HG02759 (cell line): ENCODE measurements at regions not wholly inside any gene's neighbourhood (a gene's known extent, or its start where the extent isn't known, plus 50 kb on each side); places are given as distances from the start of the nearest gene placed in this dataset.

Experiments used
- ATAC-seq: cut with Tn5 transposase; IDR thresholded peaks from one replicate; pipeline ENCODE4 v1.9.1; 2021; ENCODE audit warnings: mild to moderate bottlenecking, moderate library complexity; ENCODE audit not compliant: unreplicated experiment

- ATAC-seq: no peak
These were observed 499.3 kb downstream of the NXPH1 start for GRCh38 chr7:8932751-8933150.

- ATAC-seq: no peak
These were observed 503.8 kb downstream of the NXPH1 start for GRCh38 chr7:8937204-8937603.

GRCh38 chr7:8938044-8938805, 504.8 kb downstream of the NXPH1 start:
- no peak for ATAC-seq

DNA sequence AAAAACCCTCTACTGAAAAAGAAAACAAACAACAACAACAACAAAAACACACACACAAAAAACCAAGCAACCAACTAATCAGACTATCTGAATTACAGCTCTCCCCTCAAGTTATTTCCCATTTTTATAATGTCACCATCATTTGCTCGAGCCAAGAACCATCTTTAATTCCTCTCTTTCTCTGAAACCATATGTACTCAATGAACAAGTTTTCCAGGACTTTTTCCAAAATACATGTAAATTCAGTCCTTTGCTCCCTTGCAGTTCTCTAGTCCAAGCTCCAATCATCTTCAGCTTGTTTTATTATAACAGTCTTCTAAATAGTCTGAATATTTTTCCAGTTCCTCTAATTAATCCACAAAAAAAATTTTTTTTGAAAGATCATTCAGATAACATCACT, 506.0 kb downstream of the NXPH1 start:
- ATAC-seq: no peak

DNA sequence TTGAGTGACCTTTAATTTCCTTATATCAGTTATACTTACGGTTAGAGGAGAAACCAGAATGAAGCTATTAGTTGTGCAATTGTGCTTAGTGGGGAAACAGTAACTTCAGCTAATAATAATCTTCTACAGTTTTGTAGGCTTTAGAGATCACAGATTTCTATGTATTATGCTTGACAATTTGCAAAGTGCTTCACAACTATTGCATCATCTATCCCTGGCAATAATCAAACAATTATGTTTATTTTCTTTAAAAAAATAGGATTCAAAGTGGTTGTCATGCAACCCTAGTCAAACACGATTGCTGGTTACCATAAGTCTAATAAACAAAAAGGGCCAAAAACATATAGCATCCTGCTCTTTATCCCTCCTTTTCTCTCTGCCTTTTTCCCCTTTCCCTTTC, 530.3 kb downstream of the NXPH1 start:
- no peak for ATAC-seq

GRCh38 chr7:8965177-8965576, 531.8 kb downstream of the NXPH1 start:
- no peak for ATAC-seq

- no peak for ATAC-seq
These were observed 540.2 kb downstream of the NXPH1 start for GRCh38 chr7:8973601-8974000.

DNA sequence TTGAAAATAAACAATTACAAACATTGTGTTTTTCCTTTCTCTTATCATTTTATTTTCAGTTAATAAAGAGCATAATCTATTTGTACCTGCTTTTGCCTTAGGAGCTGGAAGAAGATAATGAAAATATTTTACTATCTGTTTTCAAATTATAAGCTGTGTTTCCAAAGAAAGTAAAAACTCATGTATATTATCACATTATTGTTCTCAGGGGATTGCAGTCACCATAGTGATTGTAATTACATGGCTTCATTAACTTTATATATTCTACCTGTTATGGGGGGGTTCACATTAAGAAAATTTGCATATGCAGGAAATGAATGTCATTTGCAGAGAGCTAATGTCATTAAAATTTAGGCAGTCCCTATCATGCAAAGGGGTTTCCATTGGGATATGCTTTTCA, 542.3 kb downstream of the NXPH1 start:
- no peak for ATAC-seq

GRCh38 chr7:8982338-8982992, 549.1 kb downstream of the NXPH1 start:
- no peak for ATAC-seq

GRCh38 chr7:8985255-8985654, 551.8 kb downstream of the NXPH1 start:
- no peak for ATAC-seq

- no peak for ATAC-seq
These were observed 554.9 kb downstream of the NXPH1 start for GRCh38 chr7:8988267-8988666.

GRCh38 chr7:8991159-8991558, 557.8 kb downstream of the NXPH1 start:
- ATAC-seq: no peak

DNA sequence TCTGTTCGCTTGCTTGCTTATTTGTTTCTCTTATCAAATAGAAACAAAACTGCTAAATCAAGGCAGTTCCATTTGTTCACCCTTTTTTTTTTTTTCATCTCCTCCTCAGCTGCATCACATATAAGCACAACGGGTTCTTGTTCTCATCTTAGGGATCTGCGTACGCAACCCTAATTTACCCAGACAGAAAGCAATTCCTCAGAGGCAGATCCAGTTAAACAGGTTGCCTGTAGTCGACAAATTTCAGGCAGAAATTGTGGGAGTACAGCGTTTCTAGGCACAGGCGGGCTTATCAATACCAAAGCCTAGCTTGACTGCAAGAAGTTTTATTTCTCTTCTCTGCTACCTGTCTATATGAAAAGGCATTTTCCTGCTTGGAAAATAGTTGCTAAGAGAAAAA, 565.4 kb downstream of the NXPH1 start:
- no peak for ATAC-seq

DNA sequence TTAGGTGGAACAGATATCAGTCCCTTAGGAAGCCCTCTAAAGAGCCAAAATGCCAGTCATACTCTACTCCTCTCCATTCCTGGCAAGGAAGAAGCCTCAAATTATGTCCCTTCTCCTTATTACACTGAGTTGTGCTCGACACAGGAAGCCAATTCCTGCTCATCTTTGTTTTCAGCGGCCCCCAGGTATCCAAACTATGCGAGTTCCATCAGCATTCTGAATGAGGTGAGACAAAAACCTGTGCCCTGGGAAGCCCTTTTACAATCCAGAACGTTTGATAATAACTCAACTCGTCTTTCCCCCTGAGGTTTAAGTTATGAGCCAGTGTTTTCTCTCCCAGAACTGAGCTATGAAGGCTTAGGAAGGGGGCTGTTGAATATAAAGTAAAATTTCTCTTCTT, 580.5 kb downstream of the NXPH1 start:
- no peak for ATAC-seq

DNA sequence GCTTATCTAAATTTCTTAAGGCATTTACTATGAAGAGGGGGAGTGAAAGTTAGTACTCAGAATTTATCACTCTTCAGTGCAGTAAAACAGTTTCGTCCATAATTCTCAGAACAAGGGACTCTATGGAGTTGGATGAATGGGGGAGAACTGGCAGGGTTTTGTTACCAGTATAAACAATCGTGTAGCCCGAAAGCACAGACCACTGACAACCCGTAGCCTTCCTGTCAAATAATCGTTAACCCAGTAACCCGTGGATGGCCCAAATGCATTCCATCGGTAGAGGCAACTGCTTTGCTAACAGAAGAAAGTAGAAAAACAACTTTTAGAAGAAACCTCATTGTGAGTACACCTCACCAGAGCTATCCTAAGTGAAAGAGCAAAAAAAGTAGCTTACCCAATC, 583.9 kb downstream of the NXPH1 start:
- no peak for ATAC-seq

GRCh38 chr7:9022456-9022855, 589.0 kb downstream of the NXPH1 start:
- no peak for ATAC-seq

DNA sequence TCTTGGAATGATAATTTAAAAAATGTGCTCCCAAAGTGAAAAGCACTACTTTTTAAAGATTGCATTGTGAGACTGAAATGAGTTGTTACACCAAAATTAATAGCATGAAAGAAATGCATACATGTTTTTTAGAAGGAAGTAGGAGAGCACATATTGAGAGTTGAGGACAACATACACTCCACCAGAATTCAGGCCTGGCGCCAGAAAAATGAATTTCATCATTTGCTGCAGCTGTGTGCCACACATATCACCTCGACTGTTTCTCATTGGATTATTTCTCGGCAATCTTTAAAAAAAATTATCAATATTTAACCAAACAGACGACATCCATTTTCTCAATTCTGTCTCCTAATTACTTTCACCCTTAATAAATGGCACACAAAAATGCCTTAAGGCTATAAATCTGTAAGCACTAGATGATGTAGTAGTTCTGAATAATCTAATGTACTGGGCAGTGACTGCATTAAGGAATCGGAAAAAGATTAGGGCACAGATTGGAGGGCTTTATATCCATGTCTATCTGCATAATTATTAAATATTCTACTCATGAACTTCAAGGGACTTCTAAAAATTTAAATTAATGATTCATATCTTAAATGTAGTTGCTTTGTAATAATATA, 590.4 kb downstream of the NXPH1 start:
- ATAC-seq: no peak

GRCh38 chr7:9026121-9026520, 592.7 kb downstream of the NXPH1 start:
- no peak for ATAC-seq

DNA sequence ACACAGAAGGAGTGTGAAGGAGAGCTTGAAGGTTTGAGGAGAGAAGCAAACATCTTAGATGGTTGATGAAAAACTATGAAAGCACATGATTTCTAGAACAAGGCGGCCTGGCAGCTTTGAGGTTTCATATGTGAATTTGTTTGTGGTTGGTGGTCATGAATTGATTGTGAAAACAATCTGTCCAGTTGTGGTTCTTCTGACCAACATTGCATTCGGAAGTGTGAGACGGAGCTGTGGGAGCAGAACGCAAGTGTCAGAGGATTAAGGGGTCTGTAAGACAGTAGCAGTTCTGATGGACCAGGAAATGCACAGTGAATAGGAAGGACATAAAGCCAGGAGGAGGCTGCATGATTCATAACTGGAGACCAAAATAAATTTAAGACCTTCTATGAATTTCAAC, 594.6 kb downstream of the NXPH1 start:
- ATAC-seq: no peak

- no peak for ATAC-seq
These were observed 596.5 kb downstream of the NXPH1 start for GRCh38 chr7:9029681-9030530.

- no peak for ATAC-seq
These were observed 597.6 kb downstream of the NXPH1 start for GRCh38 chr7:9030976-9031375.
